K562 (cell line): ENCODE measurements at regions not wholly inside any gene's neighbourhood (a gene's known extent, or its start where the extent isn't known, plus 50 kb on each side); places are given as distances from the start of the nearest gene placed in this dataset.

ENCODE experiments used
- JUNB ChIP-seq: fragments of 450-650 bp; formaldehyde crosslinking; conservative IDR thresholded peaks from 2 replicates; pipeline ENCODE4 v1.4.0; 2020; ENCODE audit warnings: mild to moderate bottlenecking
- STAG1 ChIP-seq: sonication (generic); formaldehyde crosslinking; IDR thresholded peaks from 2 replicates; pipeline ENCODE4 v1.5.0; 2020; ENCODE audit warnings: missing genetic modification reagents, borderline replicate concordance
- TF ChIP-seq, protein P1 (sequence below): fragments of 450-650 bp; IDR thresholded peaks from 2 replicates; pipeline ENCODE4 v1.6.1; 2018; ENCODE audit warnings: mild to moderate bottlenecking, low read depth; ENCODE audit not compliant: partially characterized antibody
- TF ChIP-seq, protein P2 (sequence below): fragments of 450-650 bp; IDR thresholded peaks from 2 replicates; pipeline ENCODE4 v1.6.1; 2016; ENCODE audit warnings: mild to moderate bottlenecking, moderate library complexity

GRCh38 chr5:31120642-31120948 lies 72.9 kb upstream of the CDH6 start (continued):
- TF ChIP-seq, protein P1, sequence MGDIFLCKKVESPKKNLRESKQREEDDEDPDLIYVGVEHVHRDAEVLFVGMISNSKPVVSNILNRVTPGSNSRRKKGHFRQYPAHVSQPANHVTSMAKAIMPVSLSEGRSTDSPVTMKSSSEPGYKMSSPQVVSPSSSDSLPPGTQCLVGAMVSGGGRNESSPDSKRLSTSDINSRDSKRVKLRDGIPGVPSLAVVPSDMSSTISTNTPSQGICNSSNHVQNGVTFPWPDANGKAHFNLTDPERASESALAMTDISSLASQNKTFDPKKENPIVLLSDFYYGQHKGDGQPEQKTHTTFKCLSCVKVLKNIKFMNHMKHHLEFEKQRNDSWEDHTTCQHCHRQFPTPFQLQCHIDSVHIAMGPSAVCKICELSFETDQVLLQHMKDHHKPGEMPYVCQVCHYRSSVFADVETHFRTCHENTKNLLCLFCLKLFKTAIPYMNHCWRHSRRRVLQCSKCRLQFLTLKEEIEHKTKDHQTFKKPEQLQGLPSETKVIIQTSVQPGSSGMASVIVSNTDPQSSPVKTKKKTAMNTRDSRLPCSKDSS, result no peak
- TF ChIP-seq JUNB (CRISPR knock-in tag), result no peak
- TF ChIP-seq, protein P2, sequence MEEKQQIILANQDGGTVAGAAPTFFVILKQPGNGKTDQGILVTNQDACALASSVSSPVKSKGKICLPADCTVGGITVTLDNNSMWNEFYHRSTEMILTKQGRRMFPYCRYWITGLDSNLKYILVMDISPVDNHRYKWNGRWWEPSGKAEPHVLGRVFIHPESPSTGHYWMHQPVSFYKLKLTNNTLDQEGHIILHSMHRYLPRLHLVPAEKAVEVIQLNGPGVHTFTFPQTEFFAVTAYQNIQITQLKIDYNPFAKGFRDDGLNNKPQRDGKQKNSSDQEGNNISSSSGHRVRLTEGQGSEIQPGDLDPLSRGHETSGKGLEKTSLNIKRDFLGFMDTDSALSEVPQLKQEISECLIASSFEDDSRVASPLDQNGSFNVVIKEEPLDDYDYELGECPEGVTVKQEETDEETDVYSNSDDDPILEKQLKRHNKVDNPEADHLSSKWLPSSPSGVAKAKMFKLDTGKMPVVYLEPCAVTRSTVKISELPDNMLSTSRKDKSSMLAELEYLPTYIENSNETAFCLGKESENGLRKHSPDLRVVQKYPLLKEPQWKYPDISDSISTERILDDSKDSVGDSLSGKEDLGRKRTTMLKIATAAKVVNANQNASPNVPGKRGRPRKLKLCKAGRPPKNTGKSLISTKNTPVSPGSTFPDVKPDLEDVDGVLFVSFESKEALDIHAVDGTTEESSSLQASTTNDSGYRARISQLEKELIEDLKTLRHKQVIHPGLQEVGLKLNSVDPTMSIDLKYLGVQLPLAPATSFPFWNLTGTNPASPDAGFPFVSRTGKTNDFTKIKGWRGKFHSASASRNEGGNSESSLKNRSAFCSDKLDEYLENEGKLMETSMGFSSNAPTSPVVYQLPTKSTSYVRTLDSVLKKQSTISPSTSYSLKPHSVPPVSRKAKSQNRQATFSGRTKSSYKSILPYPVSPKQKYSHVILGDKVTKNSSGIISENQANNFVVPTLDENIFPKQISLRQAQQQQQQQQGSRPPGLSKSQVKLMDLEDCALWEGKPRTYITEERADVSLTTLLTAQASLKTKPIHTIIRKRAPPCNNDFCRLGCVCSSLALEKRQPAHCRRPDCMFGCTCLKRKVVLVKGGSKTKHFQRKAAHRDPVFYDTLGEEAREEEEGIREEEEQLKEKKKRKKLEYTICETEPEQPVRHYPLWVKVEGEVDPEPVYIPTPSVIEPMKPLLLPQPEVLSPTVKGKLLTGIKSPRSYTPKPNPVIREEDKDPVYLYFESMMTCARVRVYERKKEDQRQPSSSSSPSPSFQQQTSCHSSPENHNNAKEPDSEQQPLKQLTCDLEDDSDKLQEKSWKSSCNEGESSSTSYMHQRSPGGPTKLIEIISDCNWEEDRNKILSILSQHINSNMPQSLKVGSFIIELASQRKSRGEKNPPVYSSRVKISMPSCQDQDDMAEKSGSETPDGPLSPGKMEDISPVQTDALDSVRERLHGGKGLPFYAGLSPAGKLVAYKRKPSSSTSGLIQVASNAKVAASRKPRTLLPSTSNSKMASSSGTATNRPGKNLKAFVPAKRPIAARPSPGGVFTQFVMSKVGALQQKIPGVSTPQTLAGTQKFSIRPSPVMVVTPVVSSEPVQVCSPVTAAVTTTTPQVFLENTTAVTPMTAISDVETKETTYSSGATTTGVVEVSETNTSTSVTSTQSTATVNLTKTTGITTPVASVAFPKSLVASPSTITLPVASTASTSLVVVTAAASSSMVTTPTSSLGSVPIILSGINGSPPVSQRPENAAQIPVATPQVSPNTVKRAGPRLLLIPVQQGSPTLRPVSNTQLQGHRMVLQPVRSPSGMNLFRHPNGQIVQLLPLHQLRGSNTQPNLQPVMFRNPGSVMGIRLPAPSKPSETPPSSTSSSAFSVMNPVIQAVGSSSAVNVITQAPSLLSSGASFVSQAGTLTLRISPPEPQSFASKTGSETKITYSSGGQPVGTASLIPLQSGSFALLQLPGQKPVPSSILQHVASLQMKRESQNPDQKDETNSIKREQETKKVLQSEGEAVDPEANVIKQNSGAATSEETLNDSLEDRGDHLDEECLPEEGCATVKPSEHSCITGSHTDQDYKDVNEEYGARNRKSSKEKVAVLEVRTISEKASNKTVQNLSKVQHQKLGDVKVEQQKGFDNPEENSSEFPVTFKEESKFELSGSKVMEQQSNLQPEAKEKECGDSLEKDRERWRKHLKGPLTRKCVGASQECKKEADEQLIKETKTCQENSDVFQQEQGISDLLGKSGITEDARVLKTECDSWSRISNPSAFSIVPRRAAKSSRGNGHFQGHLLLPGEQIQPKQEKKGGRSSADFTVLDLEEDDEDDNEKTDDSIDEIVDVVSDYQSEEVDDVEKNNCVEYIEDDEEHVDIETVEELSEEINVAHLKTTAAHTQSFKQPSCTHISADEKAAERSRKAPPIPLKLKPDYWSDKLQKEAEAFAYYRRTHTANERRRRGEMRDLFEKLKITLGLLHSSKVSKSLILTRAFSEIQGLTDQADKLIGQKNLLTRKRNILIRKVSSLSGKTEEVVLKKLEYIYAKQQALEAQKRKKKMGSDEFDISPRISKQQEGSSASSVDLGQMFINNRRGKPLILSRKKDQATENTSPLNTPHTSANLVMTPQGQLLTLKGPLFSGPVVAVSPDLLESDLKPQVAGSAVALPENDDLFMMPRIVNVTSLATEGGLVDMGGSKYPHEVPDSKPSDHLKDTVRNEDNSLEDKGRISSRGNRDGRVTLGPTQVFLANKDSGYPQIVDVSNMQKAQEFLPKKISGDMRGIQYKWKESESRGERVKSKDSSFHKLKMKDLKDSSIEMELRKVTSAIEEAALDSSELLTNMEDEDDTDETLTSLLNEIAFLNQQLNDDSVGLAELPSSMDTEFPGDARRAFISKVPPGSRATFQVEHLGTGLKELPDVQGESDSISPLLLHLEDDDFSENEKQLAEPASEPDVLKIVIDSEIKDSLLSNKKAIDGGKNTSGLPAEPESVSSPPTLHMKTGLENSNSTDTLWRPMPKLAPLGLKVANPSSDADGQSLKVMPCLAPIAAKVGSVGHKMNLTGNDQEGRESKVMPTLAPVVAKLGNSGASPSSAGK, result no peak
- no peak for TF ChIP-seq STAG1
